MM.1S (cell line): ENCODE measurements at regions not wholly inside any gene's neighbourhood (a gene's known extent, or its start where the extent isn't known, plus 50 kb on each side); places are given as distances from the start of the nearest gene placed in this dataset.

Source experiments
- DNase-seq: peaks from one replicate; pipeline ENCODE4 v3.0.0-alpha.2; 2015
- H2AFZ ChIP-seq: fragments of 300-600 bp; sonication (generic); 2 replicates; pipeline ENCODE4 v1.6.0; 2016; ENCODE audit warnings: antibody characterized with exemption, low read length
- H3F3A ChIP-seq: fragments of 300-600 bp; sonication (generic); 2 replicates; pipeline ENCODE4 v1.6.1; 2016; ENCODE audit warnings: mild to moderate bottlenecking, antibody characterized with exemption, low read length, moderate library complexity, mixed read lengths; ENCODE audit not compliant: insufficient read depth
- H3K27ac ChIP-seq: fragments of 300-600 bp; sonication (generic); 2 replicates; pipeline ENCODE4 v1.5.1; 2016; ENCODE audit warnings: mild to moderate bottlenecking, low read length
- H3K27me3 ChIP-seq: fragments of 300-600 bp; sonication (generic); replicated peaks from 2 replicates; pipeline ENCODE4 v1.6.0; 2016; ENCODE audit warnings: low read length; ENCODE audit not compliant: insufficient read depth
- H3K36me3 ChIP-seq: fragments of 300-600 bp; sonication (generic); replicated peaks from 2 replicates; pipeline ENCODE4 v1.6.1; 2016; ENCODE audit warnings: mild to moderate bottlenecking, low read length, mixed read lengths; ENCODE audit not compliant: insufficient read depth
- H3K4me1 ChIP-seq: fragments of 300-600 bp; sonication (generic); 2 replicates; pipeline ENCODE4 v1.6.1; 2016; ENCODE audit warnings: low read length, mixed read lengths
- H3K4me2 ChIP-seq: fragments of 300-600 bp; sonication (generic); 2 replicates; pipeline ENCODE4 v1.6.0; 2016; ENCODE audit warnings: low read depth, low read length
- H3K4me3 ChIP-seq: fragments of 300-600 bp; sonication (generic); 2 replicates; pipeline ENCODE4 v1.5.1; 2016; ENCODE audit warnings: low read length, mixed read lengths
- H3K79me2 ChIP-seq: fragments of 300-600 bp; sonication (generic); 2 replicates; pipeline ENCODE4 v1.6.1; 2016; ENCODE audit warnings: mixed run types, low read length, mixed read lengths
- H3K9ac ChIP-seq: fragments of 300-600 bp; sonication (generic); 2 replicates; pipeline ENCODE4 v1.6.1; 2016; ENCODE audit warnings: low read length, mixed read lengths
- H3K9me2 ChIP-seq: fragments of 300-600 bp; sonication (generic); replicated peaks from 2 replicates; pipeline ENCODE4 v1.6.1; 2016; ENCODE audit warnings: mild to moderate bottlenecking, low read length, mixed read lengths; ENCODE audit not compliant: insufficient read depth
- H3K9me3 ChIP-seq: fragments of 300-600 bp; sonication (generic); replicated peaks from 2 replicates; pipeline ENCODE4 v1.6.1; 2016; ENCODE audit warnings: mild to moderate bottlenecking, low read length, mixed read lengths; ENCODE audit not compliant: insufficient read depth
- H4K20me1 ChIP-seq: fragments of 300-600 bp; sonication (generic); 2 replicates; pipeline ENCODE4 v1.6.1; 2016; ENCODE audit warnings: mild to moderate bottlenecking, low read length, moderate library complexity, mixed read lengths; ENCODE audit not compliant: insufficient read depth
- CTCF ChIP-seq: fragments of 300-600 bp; sonication (generic); IDR thresholded peaks from 2 replicates; pipeline ENCODE4 v1.5.1; 2016; ENCODE audit warnings: antibody characterized with exemption, low read length, mixed read lengths
- EZH2 ChIP-seq: fragments of 300-600 bp; sonication (generic); optimal IDR thresholded peaks from 2 replicates; pipeline ENCODE3; 2017; ENCODE audit warnings: low read depth, mild to moderate bottlenecking, antibody characterized with exemption, low read length, mixed read lengths
- EZH2phosphoT487 ChIP-seq: fragments of 300-600 bp; sonication (generic); IDR thresholded peaks from 2 replicates; pipeline ENCODE4 v1.6.1; 2018; ENCODE audit warnings: antibody characterized with exemption, low read length

- Histone ChIP-seq H2AFZ (no peak overlapping the region), H3K79me2 (no peaks in the 10 kb centered on the region), H3K27ac (no peak overlapping the region), H3K4me3 (no peak overlapping the region), H3K4me1 (no peaks in the 10 kb centered on the region), H4K20me1 (no peaks in the 10 kb centered on the region), H3K9me3 (no peaks in the 10 kb centered on the region), H3K36me3 (no peaks in the 10 kb centered on the region), H3K9ac (no peak overlapping the region), H3F3A (no peaks in the 10 kb centered on the region), H3K9me2 (no peaks in the 10 kb centered on the region), H3K27me3 (no peaks in the 10 kb centered on the region), H3K4me2 (no peak overlapping the region)
- DNase-seq = no peak
- TF ChIP-seq EZH2phosphoT487 = no peak
- no peak for TF ChIP-seq CTCF
- TF ChIP-seq EZH2 = no peak
Measured at GRCh38 chr14:98965076-98965475, 306.9 kb downstream of the BCL11B start.

- no peak overlapping the region for H2AFZ ChIP-seq
- DNase-seq = no peak
- no peak overlapping the region for H3K4me3 ChIP-seq
- no peaks in the 10 kb centered on the region for H3K36me3 ChIP-seq
- H3K9ac ChIP-seq = no peak overlapping the region
- TF ChIP-seq EZH2 = no peak
- TF ChIP-seq CTCF = no peak
- no peak for TF ChIP-seq EZH2phosphoT487
- H3K27me3 ChIP-seq = no peaks in the 10 kb centered on the region
- H3K9me2 ChIP-seq = no peaks in the 10 kb centered on the region
- no peaks in the 10 kb centered on the region for H3K4me1 ChIP-seq
- no peak overlapping the region for H3K27ac ChIP-seq
- H4K20me1 ChIP-seq = no peaks in the 10 kb centered on the region
- H3K9me3 ChIP-seq = no peaks in the 10 kb centered on the region
- no peaks in the 10 kb centered on the region for H3K79me2 ChIP-seq
- H3K4me2 ChIP-seq = no peak overlapping the region
- no peaks in the 10 kb centered on the region for H3F3A ChIP-seq
Measured at GRCh38 chr14:98966016-98966415, 306.0 kb downstream of the BCL11B start.

- H3K9ac ChIP-seq = no peak overlapping the region
- no peak overlapping the region for H3K4me2 ChIP-seq
- TF ChIP-seq EZH2phosphoT487 (no peak), CTCF (no peak), EZH2 (no peak)
- H3K9me3 ChIP-seq = no peaks in the 10 kb centered on the region
- H3K4me3 ChIP-seq = no peak overlapping the region
- H4K20me1 ChIP-seq = no peaks in the 10 kb centered on the region
- no peak overlapping the region for H3K27ac ChIP-seq
- no peaks in the 10 kb centered on the region for H3K36me3 ChIP-seq
- H3K9me2 ChIP-seq = no peaks in the 10 kb centered on the region
- DNase-seq = no peak
- no peaks in the 10 kb centered on the region for H3K79me2 ChIP-seq
- no peaks in the 10 kb centered on the region for H3K4me1 ChIP-seq
- no peak overlapping the region for H2AFZ ChIP-seq
- H3F3A ChIP-seq = no peaks in the 10 kb centered on the region
- H3K27me3 ChIP-seq = no peaks in the 10 kb centered on the region
Measured at GRCh38 chr14:98966475-98967162, 305.4 kb downstream of the BCL11B start.
